Astrocyte (in vitro differentiated cells and primary cell): ENCODE measurements at regions not wholly inside any gene's neighbourhood (a gene's known extent, or its start where the extent isn't known, plus 50 kb on each side); places are given as distances from the start of the nearest gene placed in this dataset.

Source experiments
- DNase-seq: peaks from one replicate; pipeline ENCODE4 v3.0.0-alpha.2; 2010; ENCODE audit warnings: low read depth
- FAIRE-seq: peaks from 2 replicates; lab custom pipeline; 2011; peaks lifted over from hg19 to GRCh38; lab: Jason Lieb, UNC
- H2AFZ ChIP-seq: 2 replicates; pipeline ENCODE4 v1.6.0; 2012; ENCODE audit warnings: low read depth, low read length, inconsistent platforms
- H3K27ac ChIP-seq: 2 replicates; pipeline ENCODE4 v1.5.1; 2011; ENCODE audit warnings: low read depth, low read length, inconsistent platforms
- H3K27me3 ChIP-seq: 2 replicates; pipeline ENCODE4 v1.6.0; 2011; ENCODE audit warnings: low read length, inconsistent platforms; ENCODE audit not compliant: insufficient read depth
- H3K36me3 ChIP-seq: 2 replicates; pipeline ENCODE4 v1.5.1; 2011; ENCODE audit warnings: low read length, inconsistent platforms; ENCODE audit not compliant: insufficient read depth
- H3K4me1 ChIP-seq: 2 replicates; pipeline ENCODE4 v1.5.1; 2011; ENCODE audit warnings: low read length, inconsistent platforms; ENCODE audit not compliant: insufficient read depth
- H3K4me2 ChIP-seq: 2 replicates; pipeline ENCODE4 v1.6.0; 2012; ENCODE audit warnings: low read length, inconsistent platforms
- H3K4me3 ChIP-seq: 2 replicates; pipeline ENCODE4 v1.5.1; 2011; ENCODE audit warnings: low read depth, mild to moderate bottlenecking, low read length, inconsistent platforms; ENCODE audit not compliant: insufficient read depth
- H3K79me2 ChIP-seq: 2 replicates; pipeline ENCODE4 v1.6.0; 2012; ENCODE audit warnings: mild to moderate bottlenecking, low read length, inconsistent platforms; ENCODE audit not compliant: insufficient read depth
- H3K9ac ChIP-seq: 2 replicates; pipeline ENCODE4 v1.6.0; 2012; ENCODE audit warnings: mild to moderate bottlenecking, low read length, inconsistent platforms
- H3K9me3 ChIP-seq: 2 replicates; pipeline ENCODE4 v1.5.1; 2012; ENCODE audit warnings: low read depth, mild to moderate bottlenecking, low read length, inconsistent platforms; ENCODE audit not compliant: insufficient read depth
- H4K20me1 ChIP-seq: 2 replicates; pipeline ENCODE4 v1.6.0; 2012; ENCODE audit warnings: low read length, inconsistent platforms; ENCODE audit not compliant: insufficient read depth
- H3K27ac Mint-ChIP-seq: one replicate; pipeline ENCODE4 v1.8.0; 2021; ENCODE audit warnings: mild to moderate bottlenecking, mixed read lengths; ENCODE audit not compliant: unreplicated experiment
- H3K27me3 Mint-ChIP-seq: one replicate; pipeline ENCODE4 v1.8.0; 2021; ENCODE audit warnings: low read depth, mixed read lengths; ENCODE audit not compliant: unreplicated experiment
- H3K36me3 Mint-ChIP-seq: one replicate; pipeline ENCODE4 v1.8.0; 2021; ENCODE audit warnings: low read depth, mixed read lengths; ENCODE audit not compliant: unreplicated experiment
- H3K4me1 Mint-ChIP-seq: one replicate; pipeline ENCODE4 v1.8.0; 2021; ENCODE audit warnings: low read depth, mixed read lengths; ENCODE audit not compliant: unreplicated experiment
- H3K4me3 Mint-ChIP-seq: one replicate; pipeline ENCODE4 v1.8.0; 2021; ENCODE audit warnings: mild to moderate bottlenecking, moderate library complexity, mixed read lengths; ENCODE audit not compliant: unreplicated experiment
- H3K9me3 Mint-ChIP-seq: one replicate; pipeline ENCODE4 v1.8.0; 2021; ENCODE audit warnings: mild to moderate bottlenecking, mixed read lengths; ENCODE audit not compliant: unreplicated experiment
- CTCF ChIP-seq: IDR thresholded peaks from 2 replicates; pipeline ENCODE4 v1.5.1; 2011; ENCODE audit warnings: low read depth, mild to moderate bottlenecking, inconsistent platforms, low read length, moderate library complexity; ENCODE audit not compliant: insufficient read depth
- EZH2 ChIP-seq: IDR thresholded peaks from 2 replicates; pipeline ENCODE4 v1.6.1; 2012; ENCODE audit warnings: mild to moderate bottlenecking, low read length, inconsistent platforms; ENCODE audit not compliant: insufficient read depth

- H3K9ac ChIP-seq, result peak overlapping the region; percentile 71
- Mint-ChIP-seq H3K9me3 (peaks cover 1% of the 10 kb centered on the region), H3K4me1 (peaks cover 26% of the 10 kb centered on the region), H3K27ac (peak overlapping the region; percentile 56), H3K4me3 (no peak overlapping the region), H3K36me3 (no peaks in the 10 kb centered on the region), H3K27me3 (no peaks in the 10 kb centered on the region)
- no peaks in the 10 kb centered on the region for H3K27me3 ChIP-seq
- H2AFZ ChIP-seq, result peak overlapping the region; percentile 78
- H3K4me3 ChIP-seq, result peak overlapping the region; percentile 30
- peaks cover 24% of the 10 kb centered on the region for H3K4me1 ChIP-seq
- TF ChIP-seq EZH2 (no peak), CTCF (no peak)
- no peaks in the 10 kb centered on the region for H4K20me1 ChIP-seq
- DNase-seq, result no peak
- H3K27ac ChIP-seq, result peak overlapping the region; percentile 91
- H3K79me2 ChIP-seq, result no peaks in the 10 kb centered on the region
- no peak for FAIRE-seq
- peak overlapping the region; percentile 78 for H3K4me2 ChIP-seq
- no peaks in the 10 kb centered on the region for H3K36me3 ChIP-seq
- H3K9me3 ChIP-seq, result no peaks in the 10 kb centered on the region
Measured at GRCh38 chr3:150148227-150148626, 177.5 kb upstream of the PFN2 start.

GRCh38 chr3:150147776-150148175 is 177.1 kb upstream of the PFN2 start:
- Histone ChIP-seq H3K4me3 (peak overlapping the region; percentile 30), H3K27me3 (no peaks in the 10 kb centered on the region), H3K36me3 (no peaks in the 10 kb centered on the region), H3K9ac (peak overlapping the region; percentile 71), H3K79me2 (no peaks in the 10 kb centered on the region), H3K27ac (peak overlapping the region; percentile 91), H3K4me1 (peaks cover 24% of the 10 kb centered on the region), H3K4me2 (peak overlapping the region; percentile 78), H3K9me3 (no peaks in the 10 kb centered on the region), H4K20me1 (no peaks in the 10 kb centered on the region), H2AFZ (peak overlapping the region; percentile 78)
- TF ChIP-seq EZH2 (no peak), CTCF (no peak)
- Mint-ChIP-seq H3K27ac (peak overlapping the region; percentile 56), H3K9me3 (peaks cover 1% of the 10 kb centered on the region), H3K4me1 (peaks cover 26% of the 10 kb centered on the region), H3K4me3 (no peak overlapping the region), H3K36me3 (no peaks in the 10 kb centered on the region), H3K27me3 (no peaks in the 10 kb centered on the region)
- FAIRE-seq, result no peak
- DNase-seq, result peak; percentile 69

- H3K4me1 Mint-ChIP-seq, result peaks cover 26% of the 10 kb centered on the region
- peaks cover 1% of the 10 kb centered on the region for H3K9me3 Mint-ChIP-seq
- DNase-seq (peak; percentile 97), FAIRE-seq (peak; percentile 99)
- no peaks in the 10 kb centered on the region for H3K27me3 Mint-ChIP-seq
- Histone ChIP-seq H3K4me1 (peaks cover 24% of the 10 kb centered on the region), H3K27ac (peak overlapping the region; percentile 91), H2AFZ (peak overlapping the region; percentile 78), H3K36me3 (no peaks in the 10 kb centered on the region), H3K4me3 (peak overlapping the region; percentile 30), H3K27me3 (no peaks in the 10 kb centered on the region), H3K9ac (peak overlapping the region; percentile 71), H4K20me1 (no peaks in the 10 kb centered on the region), H3K9me3 (no peaks in the 10 kb centered on the region), H3K4me2 (peak overlapping the region; percentile 78), H3K79me2 (no peaks in the 10 kb centered on the region)
- no peaks in the 10 kb centered on the region for H3K36me3 Mint-ChIP-seq
- peak overlapping the region; percentile 56 for H3K27ac Mint-ChIP-seq
- no peak for TF ChIP-seq EZH2
- TF ChIP-seq CTCF, result no peak
- H3K4me3 Mint-ChIP-seq, result no peak overlapping the region
Measured at GRCh38 chr3:150146991-150147761, 176.5 kb upstream of the PFN2 start.
